ENCODE measurements at regions not wholly inside any gene's neighbourhood (a gene's known extent, or its start where the extent isn't known, plus 50 kb on each side); places are given as distances from the start of the nearest gene placed in this dataset.
"Not testable (repeated sequence)": the region's sequence is repeated elsewhere in the genome, so short reads cannot be mapped to it uniquely, and the experiment has no call there.

DNA sequence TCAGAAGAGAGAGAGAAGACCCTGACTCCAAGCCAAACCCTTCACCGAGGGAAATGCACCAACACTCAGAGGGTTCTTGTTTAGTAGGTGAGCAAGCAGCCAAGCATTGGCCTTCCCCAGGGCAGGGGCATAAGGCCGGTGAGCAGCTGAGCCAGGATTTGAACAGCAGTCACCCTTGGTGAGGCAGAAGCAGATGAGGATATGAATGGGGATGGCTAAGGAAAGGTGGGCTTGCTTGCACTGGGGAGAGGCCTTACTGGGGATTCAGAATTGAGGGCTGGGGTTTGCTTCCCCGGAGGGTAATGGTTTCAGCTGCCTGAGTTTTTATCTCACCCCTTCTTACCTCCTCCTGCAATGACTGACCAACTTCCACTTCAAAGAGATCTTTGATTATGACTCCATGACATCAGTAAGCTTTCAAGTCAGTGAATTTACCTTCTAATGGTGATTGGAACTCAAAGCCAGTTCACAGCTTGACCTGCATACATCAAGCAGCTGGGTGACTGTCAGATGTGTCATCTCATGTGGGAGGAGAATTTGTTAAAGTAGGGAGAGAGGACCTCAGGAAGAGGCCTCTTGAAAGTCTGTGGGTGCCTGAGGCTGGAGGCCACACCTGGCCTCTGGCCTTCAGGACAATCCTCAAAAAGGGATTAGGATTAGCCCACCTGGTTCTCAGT, 114.5 kb upstream of the PLGLB2 start:
- DNase-seq: not testable (repeated sequence)

DNA sequence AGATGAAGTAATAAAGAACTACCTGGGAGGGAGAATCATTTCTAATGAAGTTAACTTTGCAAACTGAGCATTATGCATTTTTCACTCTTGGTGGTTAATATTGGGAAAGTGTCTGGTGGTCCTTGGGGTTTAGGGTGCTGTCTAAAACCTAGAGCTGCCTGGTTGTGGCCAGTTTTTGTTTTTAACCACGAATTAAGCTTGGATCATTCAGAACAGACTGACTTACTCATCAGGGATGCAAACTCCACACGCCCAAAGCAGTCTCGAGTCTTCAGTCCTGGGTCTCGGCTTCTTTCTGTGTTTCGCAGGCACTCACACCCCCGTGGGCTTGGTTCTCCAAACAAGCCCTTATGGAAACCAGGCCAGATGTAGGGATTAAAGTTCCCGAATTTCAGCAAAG, 113.8 kb upstream of the PLGLB2 start:
- DNase-seq: not testable (repeated sequence)

- not testable (repeated sequence) for DNase-seq
Observed at GRCh38 chr2:87634971-87635650, 112.8 kb upstream of the PLGLB2 start.

DNA sequence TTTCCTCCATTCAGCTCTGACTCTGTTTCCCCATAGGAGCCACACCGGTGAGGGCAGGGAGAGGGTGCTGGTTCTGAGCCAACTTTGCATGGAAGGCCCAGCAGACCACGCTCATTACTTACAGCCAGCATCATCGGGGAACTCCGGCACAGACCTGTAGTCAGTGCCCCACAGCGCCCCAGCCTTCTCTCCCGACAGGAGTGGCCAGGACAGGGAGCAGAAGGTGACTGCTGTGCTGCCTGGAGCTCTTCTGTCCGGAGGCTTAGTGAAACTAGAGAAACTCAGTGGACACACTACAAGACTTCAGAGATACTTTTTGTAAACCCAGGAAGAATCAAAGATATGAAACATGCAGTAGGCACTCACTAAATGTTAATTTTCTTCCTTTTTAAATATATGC, 111.6 kb upstream of the PLGLB2 start:
- not testable (repeated sequence) for DNase-seq

DNA sequence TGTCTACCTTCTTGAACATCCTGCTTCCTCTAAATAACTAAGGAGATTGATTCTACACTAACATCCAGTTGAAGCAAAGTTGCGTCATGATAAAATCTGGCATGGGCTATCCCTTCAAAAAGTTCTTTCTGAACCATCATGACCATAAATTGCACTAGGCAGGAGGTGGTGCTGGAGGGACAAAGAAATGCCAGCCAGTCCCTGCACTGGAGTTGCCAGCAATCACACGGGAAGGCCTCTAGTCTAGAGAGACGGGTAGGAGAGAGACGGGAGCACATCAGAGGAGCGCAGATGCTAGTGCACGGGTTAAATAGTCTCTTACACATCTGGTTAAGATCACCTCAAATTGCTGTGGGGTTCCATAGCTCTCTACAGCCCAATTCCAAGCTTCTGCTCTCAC, 111.2 kb upstream of the PLGLB2 start:
- not testable (repeated sequence) for DNase-seq

DNA sequence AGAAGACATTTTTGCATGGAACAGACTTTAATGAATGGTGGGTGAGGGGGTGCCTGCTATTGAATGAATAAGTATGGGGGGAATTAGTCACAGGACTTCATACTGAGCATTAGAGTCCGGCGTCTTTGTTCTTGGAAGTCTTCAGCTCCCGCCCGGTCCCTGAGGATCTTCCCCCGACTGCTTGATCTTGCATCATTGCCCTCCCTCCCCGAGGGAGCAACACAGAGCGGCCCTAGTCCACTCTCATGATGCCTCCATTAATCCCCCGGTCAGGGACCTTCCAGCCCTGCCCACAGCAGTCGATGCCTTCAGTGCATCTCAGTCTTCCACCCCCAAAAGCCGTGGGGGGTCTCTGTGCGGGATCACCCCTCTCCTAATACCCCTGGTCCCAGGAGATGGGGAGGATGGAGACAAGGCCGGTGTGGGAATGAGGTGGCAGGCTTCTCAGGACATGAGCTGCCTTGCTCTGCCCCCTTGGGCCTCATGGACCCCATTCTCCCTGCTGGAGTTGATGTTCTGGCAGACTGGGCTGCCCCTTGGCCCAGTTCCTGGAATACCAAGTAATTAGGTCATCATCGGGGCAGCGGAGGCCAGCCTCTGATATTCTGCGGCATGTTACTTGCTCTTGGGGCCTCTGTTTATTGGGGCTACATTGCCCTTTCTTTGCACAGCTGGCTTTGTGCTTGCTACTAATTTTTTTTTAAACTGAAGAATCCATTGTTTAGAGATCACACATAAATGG, 110.5 kb upstream of the PLGLB2 start:
- DNase-seq: not testable (repeated sequence)

- DNase-seq: not testable (repeated sequence)
Observed at GRCh38 chr2:87638114-87638807, 109.6 kb upstream of the PLGLB2 start.

GRCh38 chr2:87638872-87639271, 109.0 kb upstream of the PLGLB2 start:
- not testable (repeated sequence) for DNase-seq

- not testable (repeated sequence) for DNase-seq
Observed at GRCh38 chr2:87639801-87640440, 108.0 kb upstream of the PLGLB2 start.

DNA sequence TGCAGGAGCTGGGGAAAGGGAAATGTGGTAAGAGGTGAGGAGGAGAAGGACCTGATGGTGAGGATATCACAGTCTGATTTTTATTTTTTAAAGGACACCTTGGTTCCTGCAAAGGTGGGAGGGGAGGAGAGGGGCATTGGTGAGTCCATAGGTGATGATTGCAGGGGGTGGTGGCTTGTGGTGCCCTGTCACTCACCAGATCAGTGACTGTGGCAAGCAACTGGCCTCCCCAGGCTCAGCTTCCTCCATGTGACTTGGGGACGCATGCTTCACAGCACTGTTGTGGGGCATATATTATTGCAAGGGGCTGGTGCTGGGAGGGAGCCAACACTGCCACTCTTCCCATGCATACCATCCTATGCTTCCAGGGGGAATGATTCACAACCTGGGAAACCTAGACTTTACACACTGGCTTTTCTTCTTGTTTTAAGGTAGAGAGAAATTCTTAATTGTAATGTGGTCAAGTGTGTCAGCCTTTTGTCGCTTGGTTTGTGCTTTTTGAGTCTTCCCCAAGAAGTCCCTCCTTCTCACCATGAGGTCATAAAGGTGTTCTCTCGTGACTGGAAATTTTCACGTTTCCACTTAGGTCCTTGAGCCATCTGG, 106.8 kb upstream of the PLGLB2 start:
- not testable (repeated sequence) for DNase-seq

GRCh38 chr2:87643165-87643564, 104.7 kb upstream of the PLGLB2 start:
- DNase-seq: not testable (repeated sequence)

- DNase-seq: not testable (repeated sequence)
Observed at GRCh38 chr2:87647737-87648498, 100.0 kb upstream of the PLGLB2 start.

DNA sequence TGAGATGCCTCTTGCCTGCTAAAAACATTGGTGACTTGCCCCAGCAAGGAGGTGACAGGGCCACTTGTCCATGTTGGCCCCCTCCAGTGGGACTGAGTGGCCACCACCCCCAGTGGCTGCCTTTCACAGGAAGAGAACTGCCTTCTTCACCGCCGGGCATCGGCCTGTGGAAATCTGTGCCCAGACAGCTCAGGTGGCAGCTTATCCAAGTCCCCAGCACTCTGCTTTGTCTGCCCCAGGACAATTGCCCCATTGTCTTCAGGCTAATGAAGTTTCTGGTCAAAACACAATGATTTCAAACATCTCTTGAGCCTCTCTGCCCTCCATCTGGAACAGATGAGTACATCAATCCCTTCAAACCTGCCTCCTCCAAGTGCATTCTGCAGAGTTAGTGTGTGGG, 99.1 kb upstream of the PLGLB2 start:
- not testable (repeated sequence) for DNase-seq

DNA sequence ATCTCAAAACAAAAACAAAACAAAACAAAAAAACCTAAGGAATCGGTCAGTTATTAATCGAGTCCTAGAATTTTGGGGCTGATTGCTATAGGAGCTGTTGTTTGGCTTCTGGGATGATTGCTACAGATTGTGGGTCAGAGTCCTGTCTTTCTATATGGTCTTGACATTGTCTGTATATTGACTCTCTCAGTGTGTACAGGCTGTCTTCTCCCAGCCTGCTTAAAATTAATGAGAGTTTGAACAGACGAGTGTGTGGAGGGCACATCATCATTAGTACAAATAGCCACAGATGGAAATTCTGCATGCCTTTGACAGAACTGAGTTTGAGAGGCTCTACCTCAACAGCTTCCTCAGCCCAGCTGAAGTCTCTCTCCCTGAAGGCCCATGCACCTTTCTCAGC, 98.0 kb upstream of the PLGLB2 start:
- DNase-seq: not testable (repeated sequence)

GRCh38 chr2:87650837-87651236, 97.0 kb upstream of the PLGLB2 start:
- not testable (repeated sequence) for DNase-seq

- DNase-seq: not testable (repeated sequence)
Observed at GRCh38 chr2:87651589-87651988, 96.3 kb upstream of the PLGLB2 start.

- not testable (repeated sequence) for DNase-seq
Observed at GRCh38 chr2:87653373-87653772, 94.5 kb upstream of the PLGLB2 start.

GRCh38 chr2:87654136-87654814, 93.6 kb upstream of the PLGLB2 start:
- DNase-seq: not testable (repeated sequence)

DNA sequence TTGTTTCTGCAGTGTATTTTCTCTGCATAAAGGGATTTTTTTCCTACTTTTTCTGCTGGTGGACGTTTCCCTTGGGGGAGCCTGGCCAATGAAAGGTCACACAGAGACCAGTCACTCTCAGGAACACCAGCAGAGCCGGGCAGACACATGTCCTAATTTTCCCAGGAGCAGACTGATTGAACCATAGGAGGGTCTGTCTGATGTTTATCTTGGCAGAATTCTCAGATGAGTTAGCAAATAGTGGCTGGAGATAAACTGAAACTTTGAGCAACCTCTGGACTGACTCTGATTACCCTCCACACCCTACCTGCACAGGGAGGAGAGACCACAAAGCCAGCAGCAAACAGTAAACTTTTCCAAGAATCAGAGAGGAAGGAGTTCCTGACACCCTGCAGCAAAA, 90.0 kb upstream of the PLGLB2 start:
- not testable (repeated sequence) for DNase-seq

- DNase-seq: not testable (repeated sequence)
Observed at GRCh38 chr2:87658357-87658756, 89.5 kb upstream of the PLGLB2 start.

- DNase-seq: not testable (repeated sequence)
Observed at GRCh38 chr2:87658976-87659375, 88.9 kb upstream of the PLGLB2 start.

Measured in Kasumi-1 (cell line).